Osteocyte (in vitro differentiated cells): ENCODE measurements at regions not wholly inside any gene's neighbourhood (a gene's known extent, or its start where the extent isn't known, plus 50 kb on each side); places are given as distances from the start of the nearest gene placed in this dataset.
"Not testable (repeated sequence)": the region's sequence is repeated elsewhere in the genome, so short reads cannot be mapped to it uniquely, and the experiment has no call there.

ENCODE experiments used
- DNase-seq: peaks from one replicate; pipeline ENCODE4 v3.0.0; 2021; ENCODE audit warnings: mixed read lengths; ENCODE audit not compliant: unreplicated experiment; ENCODE audit errors: extremely low spot score
- H3K27ac Mint-ChIP-seq: one replicate; pipeline ENCODE4 v1.8.0; 2021; ENCODE audit warnings: mild to moderate bottlenecking, mixed read lengths; ENCODE audit not compliant: unreplicated experiment
- H3K27me3 Mint-ChIP-seq: one replicate; pipeline ENCODE4 v1.8.0; 2021; ENCODE audit warnings: mixed read lengths; ENCODE audit not compliant: unreplicated experiment
- H3K36me3 Mint-ChIP-seq: one replicate; pipeline ENCODE4 v1.8.0; 2021; ENCODE audit warnings: mixed read lengths; ENCODE audit not compliant: unreplicated experiment
- H3K4me1 Mint-ChIP-seq: one replicate; pipeline ENCODE4 v1.8.0; 2021; ENCODE audit warnings: mixed read lengths; ENCODE audit not compliant: unreplicated experiment
- H3K4me3 Mint-ChIP-seq: one replicate; pipeline ENCODE4 v1.8.0; 2021; ENCODE audit warnings: mild to moderate bottlenecking, moderate library complexity, mixed read lengths; ENCODE audit not compliant: unreplicated experiment
- H3K9me3 Mint-ChIP-seq: one replicate; pipeline ENCODE4 v1.8.0; 2021; ENCODE audit warnings: mixed read lengths; ENCODE audit not compliant: unreplicated experiment
- TF ChIP-seq, protein P1 (sequence below): fragments of 200-600 bp; sonication (generic); IDR thresholded peaks from 2 replicates; pipeline ENCODE4 v1.5.0; 2021; ENCODE audit warnings: antibody characterized with exemption, mild to moderate bottlenecking, moderate library complexity

DNA sequence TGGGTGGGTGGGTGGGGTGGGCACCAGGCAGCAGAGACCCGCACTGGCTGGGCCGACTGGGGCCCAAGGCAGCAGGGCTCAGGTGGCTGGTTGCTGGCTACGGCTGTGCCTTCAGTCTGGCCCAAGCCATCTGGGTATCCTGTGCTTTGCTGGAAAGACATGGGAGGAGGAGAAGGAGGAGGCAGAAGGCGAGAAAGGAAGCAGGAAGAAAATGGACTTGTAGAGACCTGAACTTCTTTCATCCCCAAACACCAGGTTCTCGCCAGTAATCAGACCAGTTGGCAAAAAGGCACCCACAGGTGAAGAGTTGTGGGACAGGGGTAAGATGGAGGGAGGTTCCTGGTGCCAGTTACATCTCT lies 78.8 kb downstream of the IGLL1 start:
- no peak for DNase-seq

DNA sequence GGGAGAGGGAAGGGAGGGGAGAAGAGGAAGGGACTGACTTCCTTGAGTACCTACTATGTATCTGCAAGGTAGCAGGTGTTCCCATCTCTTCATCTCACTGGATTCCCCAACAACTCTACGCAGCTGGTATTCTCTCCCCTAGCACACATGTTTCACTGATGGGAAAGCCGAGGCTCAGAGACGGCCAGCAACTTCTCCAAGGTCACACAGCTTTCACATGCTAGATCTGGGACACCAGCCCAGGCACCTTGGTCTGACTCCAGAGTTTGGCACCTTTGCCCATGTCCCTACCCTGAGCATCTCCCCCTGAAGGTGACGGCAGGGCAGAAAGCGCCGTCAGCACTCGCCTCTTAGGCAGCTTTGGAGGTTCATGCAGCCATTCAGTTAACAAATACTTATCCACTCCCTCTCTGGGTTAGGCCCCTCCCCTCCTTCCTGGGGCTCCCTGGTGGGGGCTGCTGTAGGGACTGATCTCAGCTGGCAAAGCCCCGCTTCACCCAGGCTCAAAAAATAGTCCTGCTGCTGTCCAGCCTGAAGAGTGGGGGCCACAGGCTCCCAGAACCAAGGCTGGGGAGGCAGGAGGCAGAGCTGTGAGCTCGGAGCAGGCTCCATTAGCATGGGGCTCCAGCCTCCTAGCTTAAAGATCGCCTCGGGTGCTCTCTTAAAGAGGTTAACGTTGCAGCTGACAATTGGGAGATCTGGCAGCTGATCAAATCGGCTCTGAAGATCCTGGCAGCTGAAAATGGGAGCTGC lies 79.4 kb downstream of the IGLL1 start:
- Mint-ChIP-seq H3K4me1 (no peaks in the 10 kb centered on the region), H3K27me3 (peaks cover 16% of the 10 kb centered on the region), H3K36me3 (no peaks in the 10 kb centered on the region), H3K9me3 (no peaks in the 10 kb centered on the region), H3K27ac (no peak overlapping the region), H3K4me3 (no peak overlapping the region)
- TF ChIP-seq, protein P1, sequence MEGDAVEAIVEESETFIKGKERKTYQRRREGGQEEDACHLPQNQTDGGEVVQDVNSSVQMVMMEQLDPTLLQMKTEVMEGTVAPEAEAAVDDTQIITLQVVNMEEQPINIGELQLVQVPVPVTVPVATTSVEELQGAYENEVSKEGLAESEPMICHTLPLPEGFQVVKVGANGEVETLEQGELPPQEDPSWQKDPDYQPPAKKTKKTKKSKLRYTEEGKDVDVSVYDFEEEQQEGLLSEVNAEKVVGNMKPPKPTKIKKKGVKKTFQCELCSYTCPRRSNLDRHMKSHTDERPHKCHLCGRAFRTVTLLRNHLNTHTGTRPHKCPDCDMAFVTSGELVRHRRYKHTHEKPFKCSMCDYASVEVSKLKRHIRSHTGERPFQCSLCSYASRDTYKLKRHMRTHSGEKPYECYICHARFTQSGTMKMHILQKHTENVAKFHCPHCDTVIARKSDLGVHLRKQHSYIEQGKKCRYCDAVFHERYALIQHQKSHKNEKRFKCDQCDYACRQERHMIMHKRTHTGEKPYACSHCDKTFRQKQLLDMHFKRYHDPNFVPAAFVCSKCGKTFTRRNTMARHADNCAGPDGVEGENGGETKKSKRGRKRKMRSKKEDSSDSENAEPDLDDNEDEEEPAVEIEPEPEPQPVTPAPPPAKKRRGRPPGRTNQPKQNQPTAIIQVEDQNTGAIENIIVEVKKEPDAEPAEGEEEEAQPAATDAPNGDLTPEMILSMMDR = no peak
- DNase-seq = no peak

More for the DNA sequence above, 78.8 kb downstream of the IGLL1 start:
- TF ChIP-seq, protein P1 = no peak
- no peaks in the 10 kb centered on the region for H3K36me3 Mint-ChIP-seq
- no peaks in the 10 kb centered on the region for H3K4me1 Mint-ChIP-seq
- no peaks in the 10 kb centered on the region for H3K9me3 Mint-ChIP-seq
- H3K27me3 Mint-ChIP-seq = peaks cover 16% of the 10 kb centered on the region
- H3K27ac Mint-ChIP-seq = no peak overlapping the region
- H3K4me3 Mint-ChIP-seq = no peak overlapping the region

DNA sequence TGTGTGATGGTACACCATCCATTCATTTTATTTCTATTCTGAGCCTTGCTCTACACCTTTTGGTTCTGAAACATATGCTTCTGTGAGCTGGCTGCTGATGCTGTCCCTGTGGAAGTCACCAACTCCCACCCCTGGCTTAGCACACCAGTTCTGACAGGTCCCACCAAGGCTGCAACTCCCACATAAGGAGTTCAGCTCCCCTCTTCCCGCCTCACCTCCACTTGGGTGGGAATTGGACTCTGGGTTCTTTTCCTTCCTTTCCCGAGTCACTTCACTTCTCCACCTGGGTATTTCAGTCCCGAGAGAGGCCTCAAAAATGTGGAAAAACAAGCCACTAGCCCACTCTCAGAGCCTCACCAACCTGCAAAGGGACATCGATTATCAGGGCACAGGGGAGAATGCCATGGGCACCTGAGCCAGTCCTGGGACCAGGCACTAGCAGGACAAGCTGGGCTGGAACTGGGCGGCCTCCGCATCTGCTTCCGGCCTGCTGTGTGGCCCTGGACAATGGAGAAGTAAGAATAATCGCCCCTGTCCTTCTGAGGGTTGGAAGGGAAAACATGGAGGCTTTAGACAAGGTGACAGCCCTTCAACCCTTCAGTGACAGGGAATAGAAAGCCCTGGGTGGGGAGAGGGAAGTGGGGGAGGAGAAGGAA lies 80.1 kb downstream of the IGLL1 start:
- TF ChIP-seq, protein P1 = no peak
- no peaks in the 10 kb centered on the region for H3K9me3 Mint-ChIP-seq
- no peak for DNase-seq
- H3K36me3 Mint-ChIP-seq = no peaks in the 10 kb centered on the region
- no peak overlapping the region for H3K4me3 Mint-ChIP-seq
- peaks cover 16% of the 10 kb centered on the region for H3K27me3 Mint-ChIP-seq
- H3K27ac Mint-ChIP-seq = no peak overlapping the region
- no peaks in the 10 kb centered on the region for H3K4me1 Mint-ChIP-seq

DNA sequence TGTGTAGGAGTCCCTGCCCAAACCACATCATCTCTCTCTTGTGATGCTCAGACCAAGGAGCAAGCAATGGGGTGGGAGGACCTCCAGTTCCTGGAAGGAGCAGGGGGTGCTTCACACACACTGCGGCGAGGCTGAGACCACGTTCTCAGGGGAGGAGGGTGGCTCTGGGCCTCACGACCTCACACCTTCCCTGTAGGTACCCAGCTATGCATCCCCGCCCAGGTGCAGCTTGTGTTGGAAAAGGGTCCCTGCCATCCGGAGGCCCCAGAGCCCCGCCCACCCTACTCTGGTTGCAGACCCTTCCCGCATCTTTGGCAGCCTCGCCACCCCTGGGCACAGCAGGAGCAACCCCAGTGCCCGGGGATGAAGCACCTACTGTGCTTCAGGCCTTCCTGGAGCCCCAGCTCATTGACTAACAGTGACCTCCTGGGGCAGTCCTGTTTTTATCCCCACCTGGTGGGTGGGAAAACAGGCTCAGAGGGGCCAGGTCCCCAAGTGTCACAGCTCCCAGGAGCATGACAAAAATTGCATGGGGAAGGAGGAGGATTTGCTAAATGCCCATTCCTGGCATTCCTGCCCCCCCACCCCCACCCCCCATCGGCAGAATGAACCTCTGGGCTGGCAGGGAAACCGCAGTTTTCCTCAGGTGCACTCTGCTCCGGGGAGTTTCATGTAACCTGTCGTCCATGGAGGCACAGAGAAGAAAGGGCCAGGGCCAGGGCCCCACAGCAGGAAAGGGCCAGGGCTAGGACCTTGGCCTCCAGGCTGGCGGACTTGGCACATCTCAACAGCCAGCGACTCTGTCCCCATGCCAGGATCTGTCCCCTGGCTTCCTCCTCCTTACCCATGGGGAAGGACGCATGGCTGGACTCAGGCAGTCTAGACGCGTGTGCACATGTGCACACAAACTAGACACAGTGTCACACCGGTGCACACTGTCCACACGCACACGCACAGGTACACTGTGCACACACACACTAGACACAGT lies 81.0 kb downstream of the IGLL1 start:
- Mint-ChIP-seq H3K4me3 (no peak overlapping the region), H3K27ac (no peak overlapping the region), H3K9me3 (no peaks in the 10 kb centered on the region), H3K36me3 (no peaks in the 10 kb centered on the region), H3K4me1 (no peaks in the 10 kb centered on the region), H3K27me3 (peaks cover 10% of the 10 kb centered on the region)
- no peak for DNase-seq
- TF ChIP-seq, protein P1 = no peak

DNA sequence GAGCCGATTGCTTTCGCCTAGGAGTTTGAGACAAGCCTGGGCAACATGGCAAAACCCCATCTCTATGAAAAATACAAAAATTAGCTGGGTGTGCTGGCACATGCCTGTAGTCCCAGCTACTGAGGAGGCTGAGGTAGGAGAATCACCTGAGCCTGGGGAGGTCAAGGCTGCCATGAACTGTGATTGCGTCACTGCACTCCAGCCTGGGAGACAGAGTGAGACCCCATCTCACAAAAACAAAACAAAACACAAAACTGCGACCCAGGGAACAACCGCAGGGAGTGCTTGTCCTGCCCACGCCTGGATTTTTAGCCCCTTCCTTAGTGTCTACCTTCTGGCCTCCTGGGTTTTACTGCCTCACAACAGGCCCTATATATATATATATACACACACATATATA lies 82.2 kb downstream of the IGLL1 start:
- H3K27ac Mint-ChIP-seq, H3K36me3 Mint-ChIP-seq, H3K9me3 Mint-ChIP-seq, H3K4me3 Mint-ChIP-seq, H3K4me1 Mint-ChIP-seq, DNase-seq, H3K27me3 Mint-ChIP-seq: not testable (repeated sequence)
